ENCODE measurements at regions not wholly inside any gene's neighbourhood (a gene's known extent, or its start where the extent isn't known, plus 50 kb on each side); places are given as distances from the start of the nearest gene placed in this dataset.
"Not testable (repeated sequence)": the region's sequence is repeated elsewhere in the genome, so short reads cannot be mapped to it uniquely, and the experiment has no call there.

DNA sequence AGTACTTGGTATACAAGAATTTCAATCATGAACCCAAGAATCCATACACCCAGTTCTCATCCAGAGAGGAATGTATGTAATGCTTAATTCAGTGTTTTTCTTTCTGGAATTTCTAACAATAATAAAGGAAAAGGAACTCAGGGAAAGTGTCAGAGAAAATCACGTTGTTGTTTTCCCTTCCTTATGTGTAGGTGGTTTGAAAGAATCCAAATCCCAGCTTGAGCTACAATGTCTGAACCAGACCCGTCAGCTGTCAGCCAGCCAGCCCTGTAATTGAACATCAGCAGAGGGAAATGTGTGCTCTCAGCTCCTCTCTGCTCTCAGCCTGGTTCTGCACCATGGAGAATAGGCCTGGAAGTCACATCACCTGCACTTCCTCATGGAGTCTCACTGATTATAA is 126.5 kb downstream of the TMEM30B start:
- DNase-seq: no peak

DNA sequence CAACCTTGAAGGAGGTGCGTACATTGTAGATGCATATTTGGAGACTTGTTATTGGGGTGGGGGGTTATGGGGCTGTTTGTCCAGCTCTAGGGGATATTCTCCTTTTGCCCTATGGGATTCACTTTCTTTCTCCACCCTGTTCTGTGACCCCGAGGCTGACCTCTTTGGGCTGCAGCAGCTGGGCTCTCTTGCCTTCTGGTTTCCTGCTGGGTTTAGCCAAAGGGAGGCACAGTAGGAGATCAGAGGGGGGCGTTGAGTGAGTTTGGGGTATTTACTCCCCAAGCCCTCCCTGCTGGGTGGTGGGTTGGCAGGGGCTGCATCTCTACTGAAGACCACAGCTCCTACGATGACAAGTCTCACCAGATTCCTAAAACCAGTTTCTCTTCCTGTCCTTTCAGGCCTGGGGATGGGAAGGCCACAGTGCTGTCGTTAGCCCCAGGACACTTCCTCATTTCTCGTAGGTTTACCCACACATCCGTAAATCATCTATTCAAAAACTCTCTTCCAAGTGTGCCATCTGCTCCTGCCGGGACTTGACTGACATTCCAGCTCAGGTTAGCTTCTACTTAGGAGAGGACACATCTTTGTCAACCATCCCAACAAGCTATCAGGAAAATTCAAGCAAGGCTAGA is 127.1 kb downstream of the TMEM30B start:
- no peak for DNase-seq

DNA sequence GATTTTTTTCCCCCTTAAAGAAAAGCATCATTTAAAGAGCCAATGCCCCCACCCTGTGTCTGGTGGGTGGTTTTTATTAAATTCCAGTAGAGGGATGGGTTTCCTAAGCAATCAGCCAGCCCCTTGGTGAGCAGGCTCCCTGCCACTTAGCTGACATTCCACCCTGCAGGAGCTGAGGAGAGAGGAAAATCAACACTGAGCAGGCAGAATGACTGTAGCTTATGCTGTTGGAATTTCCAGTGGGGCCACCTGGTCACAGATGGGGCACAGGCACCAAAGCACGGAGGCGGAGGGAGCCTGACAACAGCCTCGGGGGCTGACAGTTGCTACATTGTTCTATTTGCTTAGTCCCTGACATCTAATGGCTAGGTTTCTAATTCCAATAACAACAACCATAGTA is 127.7 kb downstream of the TMEM30B start:
- DNase-seq: no peak

DNA sequence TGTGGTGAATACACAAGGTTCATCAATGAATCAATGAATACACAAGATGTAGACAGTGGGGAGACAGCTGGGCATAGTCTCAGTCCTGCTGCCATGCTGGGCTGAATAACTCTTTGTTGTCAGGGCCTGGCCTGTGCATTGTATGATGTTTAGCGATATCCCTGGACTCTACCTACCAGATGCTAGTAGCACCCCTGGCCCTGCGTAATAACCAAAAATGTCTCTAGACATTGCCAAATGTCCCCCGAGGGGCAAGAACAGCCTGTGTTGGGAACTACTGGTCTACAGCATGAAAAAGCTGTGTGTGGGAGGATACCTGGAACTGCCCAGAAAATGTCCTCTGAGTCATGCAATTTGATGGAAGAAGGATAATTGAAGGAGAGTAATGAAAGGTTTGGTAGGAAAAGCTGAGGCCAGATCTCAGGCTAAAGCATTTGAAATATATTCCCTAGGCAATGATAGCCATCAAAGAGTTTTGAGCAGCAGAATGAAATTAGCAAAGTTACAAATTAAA is 128.2 kb downstream of the TMEM30B start:
- no peak for DNase-seq

DNA sequence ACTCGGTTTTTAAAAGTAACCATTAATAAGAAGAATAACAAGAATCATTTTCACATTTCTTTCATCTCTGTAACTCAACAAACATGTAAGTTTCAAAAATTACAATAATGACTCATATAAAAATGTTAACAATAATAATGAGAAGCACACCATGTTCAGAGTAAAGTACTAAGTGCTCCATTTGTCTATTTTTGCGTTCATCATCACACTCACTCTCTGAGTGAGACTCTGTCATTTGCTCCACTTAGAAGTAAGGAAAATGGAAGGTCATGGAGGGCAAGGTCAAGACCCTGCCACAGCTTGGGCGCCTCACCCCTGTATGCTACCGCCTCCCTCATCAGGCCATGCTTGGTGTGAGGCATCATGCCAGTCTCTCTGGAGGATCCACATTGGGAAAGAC is 129.9 kb downstream of the TMEM30B start:
- no peak for DNase-seq

DNA sequence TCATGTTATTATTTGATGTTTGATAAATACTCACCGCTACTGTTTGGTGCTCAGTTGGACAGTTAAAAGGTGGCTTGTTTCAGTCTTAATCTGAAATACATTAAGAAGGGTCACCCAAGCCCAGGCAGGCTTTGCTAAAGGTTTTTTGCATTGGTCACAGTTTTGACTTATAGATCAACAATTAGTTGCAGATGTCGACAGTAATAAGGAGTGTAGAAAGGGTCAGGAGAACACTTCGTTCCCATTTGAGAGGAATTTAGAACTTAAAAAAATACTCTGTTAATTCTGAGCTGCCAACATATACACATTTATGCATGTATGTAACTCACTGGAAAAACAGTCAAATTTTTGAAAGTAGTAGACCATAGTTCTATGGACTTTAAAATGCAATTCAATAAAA is 130.3 kb downstream of the TMEM30B start:
- no peak for DNase-seq

DNA sequence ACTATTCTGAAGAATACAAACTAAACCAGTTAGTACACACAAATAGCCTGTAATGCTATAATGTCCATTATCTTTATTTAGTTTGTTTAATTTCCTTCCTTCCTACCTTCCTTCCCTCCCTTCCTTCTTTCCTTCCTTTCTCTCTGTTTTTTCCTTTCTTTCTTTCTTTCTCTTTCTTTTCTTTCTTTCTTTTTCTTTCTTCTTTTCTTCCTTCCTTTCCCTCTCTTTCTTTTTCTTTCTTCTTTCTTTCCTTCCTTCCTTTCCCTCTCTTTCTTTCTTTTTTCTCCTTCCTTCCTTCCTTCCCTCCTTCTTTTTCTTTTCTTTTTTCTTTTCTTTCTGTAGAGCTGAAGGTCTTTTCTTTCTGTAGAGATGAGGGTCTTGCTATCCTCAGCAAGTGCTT is 131.2 kb downstream of the TMEM30B start:
- no peak for DNase-seq

DNA sequence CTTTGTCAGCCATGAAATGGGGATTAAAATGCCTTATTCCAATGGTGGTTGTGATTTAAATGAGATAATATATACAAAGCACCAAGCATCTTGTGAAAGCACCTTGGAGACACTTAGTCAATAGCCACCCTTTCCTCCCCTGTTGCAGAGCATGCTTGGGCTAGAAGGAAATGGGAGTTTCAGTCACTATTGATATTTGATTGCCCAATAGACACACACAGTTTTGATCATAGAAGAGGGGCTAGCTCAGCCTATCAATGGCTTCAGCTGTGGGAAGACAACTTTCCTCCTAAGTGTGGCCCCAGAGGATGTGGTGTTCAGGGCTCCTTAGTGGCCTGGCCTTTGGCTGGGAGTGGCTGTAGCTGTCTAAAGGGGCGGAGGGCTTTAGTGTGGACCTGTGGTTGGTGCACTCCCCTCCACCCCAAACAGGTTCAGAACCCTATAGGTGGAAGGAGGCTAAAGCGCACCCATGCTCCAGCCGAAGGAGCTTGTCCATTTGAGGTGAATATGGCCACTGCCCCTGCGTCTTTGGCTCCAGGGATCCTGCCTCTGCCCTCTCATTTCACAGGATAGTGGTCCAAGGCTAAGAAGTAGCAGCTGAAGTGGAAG is 132.3 kb downstream of the TMEM30B start:
- DNase-seq: no peak

DNA sequence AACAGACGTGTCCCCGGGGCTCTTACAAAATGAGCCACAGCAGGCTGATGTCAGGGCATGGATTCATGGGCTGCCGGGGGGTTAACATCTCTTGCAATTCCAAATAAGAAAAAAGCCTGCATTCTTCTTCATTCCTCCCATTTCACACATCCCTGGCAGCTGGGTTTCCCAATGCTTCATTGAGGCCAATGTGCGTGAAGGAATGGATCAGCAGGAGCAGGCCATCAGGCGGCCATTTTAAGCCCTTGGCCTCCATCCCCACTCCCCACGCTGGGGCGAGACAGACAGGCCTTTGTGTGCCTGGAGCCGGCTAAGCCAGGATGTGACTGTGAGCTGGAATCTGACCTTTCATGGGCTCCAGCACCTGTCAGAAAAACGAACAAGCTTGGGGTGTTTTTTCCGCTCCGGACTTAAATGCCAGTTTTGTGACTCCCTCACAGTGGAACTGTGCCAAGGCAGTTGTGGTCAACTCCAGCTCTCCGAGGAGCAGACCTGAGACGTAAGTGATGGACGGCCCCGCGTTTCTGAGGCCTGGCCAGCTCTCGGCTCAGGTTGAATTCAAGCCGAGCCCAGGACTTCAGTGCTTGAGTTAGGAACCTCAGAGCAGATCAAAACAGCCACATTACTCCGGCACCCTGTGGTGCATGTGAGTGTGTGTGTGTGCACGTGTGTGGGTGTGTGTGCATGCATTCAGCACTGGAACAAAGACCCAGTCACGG is 133.1 kb downstream of the TMEM30B start:
- DNase-seq: no peak

DNA sequence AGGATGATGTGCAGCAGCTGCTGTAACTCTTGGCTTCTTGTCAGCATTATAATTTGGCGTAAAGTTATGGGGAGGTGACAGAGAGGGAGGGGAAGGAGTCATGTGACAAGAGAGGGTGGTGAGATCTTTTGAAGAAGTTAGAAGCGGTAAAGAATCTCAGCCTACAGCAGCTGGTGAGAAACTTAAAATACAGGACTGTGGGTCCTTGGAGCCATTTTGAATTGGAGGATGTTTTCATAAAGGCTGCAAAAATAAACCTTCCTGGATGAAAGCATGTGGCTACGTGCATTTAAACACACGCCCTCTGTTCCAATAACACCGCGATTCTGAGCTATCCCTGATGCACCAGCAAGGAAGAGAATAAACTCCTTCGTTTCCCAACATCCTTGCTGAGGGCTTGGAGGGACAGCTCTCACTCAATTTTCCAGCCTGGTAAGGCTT is 133.7 kb downstream of the TMEM30B start:
- no peak for DNase-seq

DNA sequence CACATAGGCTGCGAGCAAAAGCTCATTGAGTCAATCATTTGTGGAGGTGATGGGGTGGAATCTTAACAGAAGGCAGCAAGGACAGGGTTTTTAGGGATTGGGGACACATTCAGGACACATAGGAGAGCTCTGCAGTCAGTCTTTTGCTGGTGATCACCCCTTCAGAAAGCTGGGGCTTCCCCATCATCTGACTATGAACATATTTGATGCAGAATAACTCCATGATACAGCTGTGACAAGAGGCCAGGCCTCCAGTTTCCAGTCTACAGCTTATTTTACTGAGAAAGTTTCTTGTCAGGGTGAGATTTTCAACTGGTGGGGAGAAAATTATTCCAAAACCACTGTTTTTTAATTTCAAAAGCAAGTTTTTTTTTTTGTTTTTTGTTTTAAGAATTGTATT is 134.2 kb downstream of the TMEM30B start:
- DNase-seq: no peak

DNA sequence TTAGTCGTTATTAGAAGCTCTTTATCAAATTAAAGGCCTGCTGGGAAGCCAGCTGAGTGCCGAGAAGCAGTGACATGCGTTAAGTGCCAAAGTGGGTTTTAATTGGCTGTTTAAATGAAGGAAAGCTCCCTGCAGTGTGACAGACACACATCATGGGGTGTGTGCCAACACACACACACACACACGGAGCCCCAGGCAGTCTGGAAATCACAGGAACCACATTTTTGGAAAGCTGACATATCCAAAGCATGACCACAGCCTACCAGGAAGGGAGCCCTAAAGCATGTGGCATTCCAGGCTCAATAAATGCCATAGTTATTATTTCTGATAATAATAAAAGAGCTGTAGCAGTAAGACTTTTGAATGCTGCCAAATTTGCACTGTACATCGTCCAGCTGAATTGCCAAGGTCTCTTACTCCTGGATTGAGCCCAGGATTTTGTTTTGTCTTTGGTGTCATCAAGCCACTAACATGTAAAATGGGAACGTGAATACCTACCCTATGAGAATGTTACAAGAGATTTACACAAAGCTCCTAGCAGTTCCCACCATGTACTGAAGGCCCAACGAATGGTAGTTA is 135.1 kb downstream of the TMEM30B start:
- DNase-seq: no peak

DNA sequence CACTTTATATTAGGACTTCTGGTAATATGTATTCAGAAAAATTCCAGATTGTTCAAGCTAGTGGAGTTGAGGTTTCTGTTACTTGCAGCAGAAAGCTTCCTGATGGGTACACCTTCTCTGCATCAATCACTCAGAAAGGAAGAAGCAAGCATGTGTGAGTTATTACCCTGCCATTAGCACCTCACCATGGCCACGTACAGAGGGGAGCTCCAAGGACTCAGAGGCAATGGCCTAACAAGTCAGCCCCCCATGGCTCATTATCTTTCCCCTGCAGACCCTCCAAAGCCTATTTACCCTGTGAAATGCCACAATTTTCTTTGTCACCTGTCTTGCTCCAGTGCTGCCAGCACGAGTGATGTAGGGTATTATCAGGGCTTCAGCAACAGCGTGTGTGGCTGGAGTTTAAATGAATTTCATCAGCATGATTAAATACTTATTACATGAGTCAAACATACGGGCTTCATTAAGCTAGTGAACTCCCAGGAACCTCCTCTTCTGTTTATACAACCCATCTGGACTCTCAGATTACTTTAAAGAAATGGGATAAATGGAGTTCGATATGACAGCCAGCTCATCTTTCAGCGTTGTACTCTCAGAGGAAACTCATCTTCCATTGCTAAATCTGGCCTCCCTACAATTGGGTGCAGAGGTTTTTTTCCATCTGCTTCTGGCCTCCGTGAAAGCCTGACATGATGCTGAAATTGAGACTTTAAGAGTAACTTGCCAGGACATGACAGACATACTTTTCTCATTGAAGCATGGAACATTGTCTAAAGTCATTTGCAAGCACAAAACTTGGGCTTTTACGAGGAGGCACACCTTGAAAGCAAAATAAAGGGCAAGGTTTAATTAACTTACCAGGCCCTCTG is 135.9 kb downstream of the TMEM30B start:
- no peak for DNase-seq

DNA sequence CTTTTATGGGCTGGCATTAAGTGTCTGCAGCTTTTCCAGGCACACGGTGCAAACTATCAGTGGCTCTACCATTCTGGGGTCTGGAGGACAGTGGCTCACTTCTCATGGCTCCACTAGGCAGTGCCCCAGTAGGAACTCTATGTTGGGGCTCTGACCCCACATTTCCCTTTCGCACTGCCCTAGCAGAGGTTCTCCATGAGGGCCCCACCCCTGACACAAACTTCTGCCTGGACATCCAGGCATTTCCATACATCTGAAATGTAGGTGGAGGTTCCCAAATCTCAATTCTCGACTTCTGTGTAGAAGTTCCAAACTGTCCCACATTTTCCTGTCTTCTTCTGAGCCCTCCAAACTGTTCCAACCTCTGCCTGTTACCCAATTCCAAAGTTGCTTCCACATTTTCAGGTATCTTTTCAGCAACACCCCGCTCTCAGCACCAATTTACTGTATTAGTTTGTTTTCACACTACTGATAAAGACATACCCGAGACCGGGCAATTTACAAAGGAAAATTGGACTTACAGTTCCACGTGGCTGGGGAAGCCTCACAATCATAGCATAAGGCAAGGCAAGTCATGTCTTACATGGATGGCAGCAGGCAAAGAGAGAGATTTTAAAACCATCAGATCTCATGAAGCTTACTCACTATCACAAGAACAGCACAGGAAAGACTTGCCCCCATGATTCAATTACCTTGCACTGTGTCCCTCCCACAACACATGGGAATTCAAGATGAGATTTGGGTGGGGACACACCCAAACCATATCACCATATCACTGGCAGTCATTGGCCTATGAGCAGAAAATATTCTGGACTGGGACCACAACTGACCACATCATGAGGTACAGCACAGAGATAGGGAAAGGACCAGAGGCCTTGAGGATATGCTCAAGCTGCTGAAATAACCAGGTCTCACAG is 136.8 kb downstream of the TMEM30B start:
- not testable (repeated sequence) for DNase-seq

DNA sequence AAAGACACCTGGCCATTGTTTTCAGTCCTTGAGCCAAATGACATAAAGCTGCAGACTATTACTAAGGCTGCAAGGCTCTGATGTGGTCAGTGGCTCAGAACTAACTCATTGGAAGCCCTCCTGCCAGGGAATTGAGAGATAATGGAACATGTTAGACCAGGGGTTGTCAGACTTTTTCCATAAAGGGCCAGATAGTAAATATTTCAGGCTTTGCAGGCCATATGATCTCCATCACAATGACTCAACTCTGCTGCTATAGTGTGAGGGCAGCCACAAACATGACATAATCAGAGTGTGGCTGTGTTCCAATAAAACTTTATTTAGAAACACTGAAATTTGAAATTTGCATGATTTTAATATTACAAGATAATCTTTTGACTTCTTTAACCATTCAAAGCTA is 140.3 kb downstream of the TMEM30B start:
- DNase-seq: no peak

DNA sequence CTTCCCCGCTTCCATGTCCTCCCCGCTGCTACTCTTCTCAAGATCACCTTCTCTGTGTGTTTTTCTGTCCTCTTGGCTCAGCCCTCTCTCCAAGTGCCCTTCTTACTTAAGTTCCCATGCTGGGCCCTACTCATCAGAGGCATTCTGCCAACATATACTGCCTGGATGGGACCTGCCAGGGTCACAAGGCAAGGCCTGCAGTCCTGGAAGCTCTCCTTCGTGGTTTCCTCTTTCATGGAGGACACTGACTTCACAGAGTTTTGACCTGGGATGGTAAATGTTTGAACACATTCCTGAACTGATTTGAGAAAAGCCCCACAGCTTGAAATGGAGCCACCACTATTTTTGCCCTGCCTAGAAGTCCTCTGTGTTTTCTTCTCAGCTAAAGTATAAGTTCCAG is 140.9 kb downstream of the TMEM30B start:
- no peak for DNase-seq

DNA sequence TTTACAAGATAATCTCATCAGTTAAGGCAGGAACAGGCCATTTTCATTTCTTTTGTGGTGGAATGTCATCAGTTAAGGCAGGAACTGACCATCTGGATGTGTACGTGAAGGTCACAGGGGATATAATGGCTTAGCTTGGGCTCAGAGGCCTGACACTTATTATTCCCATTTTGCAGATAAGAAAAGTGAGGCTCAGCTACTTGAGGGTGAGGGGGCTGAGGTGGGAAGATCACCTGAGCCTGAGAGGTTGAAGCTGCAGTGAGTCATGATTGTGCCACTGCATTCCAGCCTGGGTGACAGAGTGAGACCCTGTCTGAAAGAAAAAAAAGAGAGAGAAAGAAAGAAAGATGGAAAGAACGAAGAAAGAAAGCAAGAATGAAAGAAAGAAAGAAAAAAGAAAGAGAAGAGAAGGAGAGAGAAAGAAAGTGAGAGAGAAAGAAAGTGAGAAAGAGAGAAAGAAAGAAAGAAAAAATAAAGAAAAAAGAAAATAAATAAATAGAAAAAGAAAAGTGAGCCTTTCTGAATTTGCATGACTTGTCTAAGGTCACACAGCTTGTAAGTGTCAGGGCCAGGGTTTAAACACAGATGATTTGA is 142.0 kb downstream of the TMEM30B start:
- no peak for DNase-seq

DNA sequence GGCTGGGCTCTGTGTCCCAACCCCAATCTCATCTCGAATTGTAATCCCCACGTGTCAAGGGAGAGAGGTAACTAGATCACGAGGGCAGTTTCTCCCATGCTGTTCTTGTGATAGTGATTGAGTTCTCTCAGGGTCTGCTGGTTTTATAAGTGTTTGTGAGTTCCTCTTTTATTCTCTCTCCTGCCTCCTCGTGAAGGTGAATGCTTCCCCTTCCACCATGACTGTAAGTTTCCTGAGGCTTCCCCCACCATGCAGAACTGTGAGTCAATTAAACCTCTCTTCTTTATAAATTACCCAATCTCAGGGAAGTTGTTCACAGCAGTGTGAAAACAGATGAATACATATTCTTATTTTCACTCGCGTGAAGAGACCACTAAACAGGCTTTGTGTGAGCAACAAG is 148.2 kb downstream of the TMEM30B start:
- no peak for DNase-seq

DNA sequence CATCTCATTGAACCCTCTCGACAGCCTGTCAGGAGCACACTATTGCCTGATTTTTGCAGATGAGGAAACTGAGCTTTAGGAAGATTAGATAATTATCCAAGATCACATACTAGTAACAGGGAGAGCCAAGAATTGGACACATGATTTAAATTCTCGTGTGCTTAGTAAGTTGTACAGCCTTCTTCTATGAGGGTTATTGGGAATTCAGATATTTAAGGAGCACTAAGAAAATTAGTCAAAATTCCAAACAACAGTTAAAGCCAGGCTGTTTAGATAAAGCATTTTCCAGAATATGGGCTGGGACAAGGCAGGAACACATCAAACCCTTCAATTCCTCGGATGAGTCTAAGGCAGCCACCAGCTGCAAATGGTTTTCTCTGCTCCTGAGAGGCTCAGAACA is 148.8 kb downstream of the TMEM30B start:
- DNase-seq: no peak

DNA sequence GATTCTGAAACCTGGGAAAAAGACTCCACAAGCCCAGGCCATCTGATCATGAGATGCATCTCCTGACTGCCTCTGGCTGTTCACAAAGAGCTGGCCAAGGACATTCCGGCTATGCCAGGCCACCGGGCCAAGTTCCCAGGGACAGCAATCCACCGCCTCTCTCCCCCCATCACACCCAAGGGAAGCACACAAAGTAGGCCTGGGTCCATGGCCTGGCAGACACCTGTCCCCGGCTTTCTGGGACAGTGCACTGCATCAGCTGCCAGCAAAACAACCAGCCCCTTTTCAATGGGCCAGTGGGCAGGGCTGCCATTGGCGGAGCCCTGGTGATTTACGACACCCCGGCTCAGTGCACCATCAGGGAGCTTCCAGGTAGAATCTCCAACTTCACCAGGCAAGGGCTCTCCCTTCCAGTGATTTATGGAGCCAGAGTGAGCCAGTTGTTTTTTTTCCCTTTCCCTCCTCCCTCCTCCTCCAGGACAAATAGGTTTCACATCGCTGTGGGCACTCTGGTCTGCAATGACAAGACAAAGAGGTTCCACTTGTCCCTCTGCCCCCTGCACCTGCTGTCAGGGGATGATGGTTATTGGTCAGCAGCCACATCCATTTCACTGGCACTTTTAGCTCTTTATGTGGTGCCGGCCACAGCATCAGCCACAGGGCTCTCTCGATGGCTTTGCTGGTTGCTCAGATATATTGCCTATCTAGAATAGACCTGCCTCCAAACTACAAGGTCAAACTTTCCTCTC is 149.6 kb downstream of the SLC38A6 start:
- no peak for DNase-seq

Measured in activated naive CD4-positive, alpha-beta T cell treated with anti-CD3 and anti-CD28 coated beads, Interleukin-2, amount 50 U/mL, for 16 hours (primary cell).